Neural progenitor cell (in vitro differentiated cells): ENCODE measurements at regions not wholly inside any gene's neighbourhood (a gene's known extent, or its start where the extent isn't known, plus 50 kb on each side); places are given as distances from the start of the nearest gene placed in this dataset.

Experiments
- CTCF ChIP-seq: fragments of 200-600 bp; sonication (generic); IDR thresholded peaks from 2 replicates; pipeline ENCODE4 v1.5.1; 2017; ENCODE audit warnings: antibody characterized with exemption, mild to moderate bottlenecking
- EZH2 ChIP-seq: fragments of 200-600 bp; sonication (generic); IDR thresholded peaks from 2 replicates; pipeline ENCODE4 v1.6.1; 2017; ENCODE audit warnings: antibody characterized with exemption, mild to moderate bottlenecking, moderate library complexity

DNA sequence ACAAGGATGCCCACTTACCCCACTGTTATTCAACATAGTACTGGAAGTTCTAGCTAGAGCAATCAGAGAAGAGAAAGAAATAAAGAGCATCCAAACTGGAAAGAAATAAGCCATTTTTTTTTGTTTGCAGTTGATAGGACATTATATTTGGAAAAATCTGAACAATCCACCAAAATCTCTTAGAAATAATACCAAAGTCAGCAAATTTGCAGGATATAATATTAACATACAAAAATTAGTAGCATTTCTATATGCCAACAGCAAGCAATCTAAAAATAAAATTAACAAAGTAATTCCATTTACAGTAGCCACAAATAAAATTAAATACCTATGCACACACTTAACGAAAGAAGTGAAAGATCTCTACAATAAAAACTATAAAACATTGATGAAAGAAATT lies 599.3 kb downstream of the CDH9 start:
- no peak for TF ChIP-seq CTCF
- no peak for TF ChIP-seq EZH2
